ENCODE measurements at regions not wholly inside any gene's neighbourhood (a gene's known extent, or its start where the extent isn't known, plus 50 kb on each side); places are given as distances from the start of the nearest gene placed in this dataset.

DNA sequence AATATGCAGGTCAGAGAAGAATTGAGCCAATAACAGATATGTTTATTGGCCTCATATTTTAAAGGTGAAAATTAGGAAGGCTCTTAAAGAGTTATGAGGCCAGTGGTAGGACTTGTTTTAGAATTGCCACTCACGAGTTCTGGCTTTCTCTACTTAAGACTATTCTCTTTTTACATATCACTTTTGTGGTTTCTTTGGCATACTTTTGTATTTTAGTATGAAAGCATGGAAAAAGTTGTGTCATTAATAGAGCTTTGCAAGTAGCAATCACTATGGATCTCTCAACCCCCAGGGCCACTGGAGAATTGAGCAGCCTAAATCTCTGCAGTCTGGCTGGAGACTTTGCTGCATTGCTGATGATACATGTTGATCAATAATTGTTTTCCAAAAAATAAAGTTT, 64.6 kb upstream of the SOX21 start:
- TF ChIP-seq POLR2AphosphoS5 (IDR thresholded peaks at IDR 0.05) = no peak
- TF ChIP-seq, protein P1, sequence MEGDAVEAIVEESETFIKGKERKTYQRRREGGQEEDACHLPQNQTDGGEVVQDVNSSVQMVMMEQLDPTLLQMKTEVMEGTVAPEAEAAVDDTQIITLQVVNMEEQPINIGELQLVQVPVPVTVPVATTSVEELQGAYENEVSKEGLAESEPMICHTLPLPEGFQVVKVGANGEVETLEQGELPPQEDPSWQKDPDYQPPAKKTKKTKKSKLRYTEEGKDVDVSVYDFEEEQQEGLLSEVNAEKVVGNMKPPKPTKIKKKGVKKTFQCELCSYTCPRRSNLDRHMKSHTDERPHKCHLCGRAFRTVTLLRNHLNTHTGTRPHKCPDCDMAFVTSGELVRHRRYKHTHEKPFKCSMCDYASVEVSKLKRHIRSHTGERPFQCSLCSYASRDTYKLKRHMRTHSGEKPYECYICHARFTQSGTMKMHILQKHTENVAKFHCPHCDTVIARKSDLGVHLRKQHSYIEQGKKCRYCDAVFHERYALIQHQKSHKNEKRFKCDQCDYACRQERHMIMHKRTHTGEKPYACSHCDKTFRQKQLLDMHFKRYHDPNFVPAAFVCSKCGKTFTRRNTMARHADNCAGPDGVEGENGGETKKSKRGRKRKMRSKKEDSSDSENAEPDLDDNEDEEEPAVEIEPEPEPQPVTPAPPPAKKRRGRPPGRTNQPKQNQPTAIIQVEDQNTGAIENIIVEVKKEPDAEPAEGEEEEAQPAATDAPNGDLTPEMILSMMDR (IDR thresholded peaks at IDR 0.05) = no peak
- no peak for TF ChIP-seq POLR2A (IDR thresholded peaks at IDR 0.05)

Measured in prostate gland (tissue), 2 donors.